Epithelial cell of proximal tubule (primary cell): ENCODE measurements at regions not wholly inside any gene's neighbourhood (a gene's known extent, or its start where the extent isn't known, plus 50 kb on each side); places are given as distances from the start of the nearest gene placed in this dataset.

Experiments
- DNase-seq: peaks from one replicate; pipeline ENCODE4 v3.0.0-alpha.2; 2011; ENCODE audit warnings: low read depth
- H3K4me3 ChIP-seq: 2 replicates; pipeline ENCODE4 v1.5.1; 2011; ENCODE audit warnings: low read depth, mild to moderate bottlenecking, low read length
- TF ChIP-seq, protein P1 (sequence below): conservative IDR thresholded peaks from 2 replicates; pipeline ENCODE4 v1.5.1; 2012; ENCODE audit warnings: low read depth, mild to moderate bottlenecking, low read length

DNA sequence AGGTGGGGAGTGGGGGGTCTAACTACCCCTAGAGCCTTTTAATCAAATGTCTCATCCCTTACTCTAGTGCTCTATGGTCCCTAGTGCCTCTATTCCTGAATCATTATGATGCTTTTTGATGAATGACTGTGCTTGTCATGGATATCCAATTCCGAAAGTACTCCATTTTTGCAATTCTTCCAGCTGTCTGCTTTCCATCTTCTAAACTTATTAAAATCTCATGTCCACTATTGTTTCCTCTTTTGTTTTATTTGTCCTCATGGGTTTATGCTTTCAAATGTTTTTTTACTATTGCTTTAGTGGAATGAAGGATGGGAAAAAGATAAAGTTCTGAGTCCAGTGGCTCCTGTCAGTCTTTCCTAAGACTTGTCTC lies 77.2 kb upstream of the KCNMB2 start:
- no peak overlapping the region for H3K4me3 ChIP-seq
- DNase-seq: no peak
- TF ChIP-seq, protein P1, sequence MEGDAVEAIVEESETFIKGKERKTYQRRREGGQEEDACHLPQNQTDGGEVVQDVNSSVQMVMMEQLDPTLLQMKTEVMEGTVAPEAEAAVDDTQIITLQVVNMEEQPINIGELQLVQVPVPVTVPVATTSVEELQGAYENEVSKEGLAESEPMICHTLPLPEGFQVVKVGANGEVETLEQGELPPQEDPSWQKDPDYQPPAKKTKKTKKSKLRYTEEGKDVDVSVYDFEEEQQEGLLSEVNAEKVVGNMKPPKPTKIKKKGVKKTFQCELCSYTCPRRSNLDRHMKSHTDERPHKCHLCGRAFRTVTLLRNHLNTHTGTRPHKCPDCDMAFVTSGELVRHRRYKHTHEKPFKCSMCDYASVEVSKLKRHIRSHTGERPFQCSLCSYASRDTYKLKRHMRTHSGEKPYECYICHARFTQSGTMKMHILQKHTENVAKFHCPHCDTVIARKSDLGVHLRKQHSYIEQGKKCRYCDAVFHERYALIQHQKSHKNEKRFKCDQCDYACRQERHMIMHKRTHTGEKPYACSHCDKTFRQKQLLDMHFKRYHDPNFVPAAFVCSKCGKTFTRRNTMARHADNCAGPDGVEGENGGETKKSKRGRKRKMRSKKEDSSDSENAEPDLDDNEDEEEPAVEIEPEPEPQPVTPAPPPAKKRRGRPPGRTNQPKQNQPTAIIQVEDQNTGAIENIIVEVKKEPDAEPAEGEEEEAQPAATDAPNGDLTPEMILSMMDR: no peak

DNA sequence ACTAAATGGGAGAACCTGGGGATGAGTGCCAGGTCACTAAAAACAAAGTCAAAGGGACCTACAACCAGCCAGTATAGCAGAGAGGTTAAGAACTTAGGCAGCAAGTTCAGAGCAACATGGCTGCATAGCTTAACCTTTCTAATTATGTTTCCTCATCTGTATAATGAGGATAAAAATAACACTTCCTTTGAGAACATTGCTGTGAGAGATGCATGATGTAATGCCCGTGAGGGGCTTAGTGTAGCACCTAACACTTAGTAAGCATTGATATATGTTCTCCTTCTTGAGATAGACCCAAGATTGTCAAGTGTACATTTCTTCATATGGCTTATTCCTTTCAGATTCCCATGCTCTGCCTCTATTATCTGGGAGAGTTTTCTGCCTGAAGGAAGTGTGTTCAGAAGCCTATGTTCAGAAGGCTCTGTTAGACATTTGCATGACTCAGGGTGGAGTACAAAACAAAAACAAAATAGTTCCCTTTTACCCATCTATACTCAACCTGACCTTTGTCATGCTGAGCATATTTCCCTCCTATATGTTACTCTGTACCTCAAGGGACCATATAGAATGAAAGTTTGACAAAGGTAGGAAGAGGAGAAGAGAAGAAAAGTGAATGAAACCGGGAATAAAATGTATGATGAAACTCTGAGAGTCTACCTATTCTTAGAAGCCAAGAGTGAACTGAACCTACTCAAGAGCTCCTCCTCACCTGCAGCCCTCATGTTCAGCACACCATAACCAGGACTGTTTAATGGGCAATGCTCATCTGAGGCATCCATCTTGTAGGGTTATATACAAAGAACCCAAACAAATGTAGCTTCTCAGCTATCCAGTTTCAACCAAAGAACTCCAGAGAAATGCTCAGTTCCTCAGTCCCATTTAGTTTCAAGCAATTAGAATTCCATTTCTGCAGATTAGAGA lies 70.7 kb upstream of the KCNMB2 start:
- TF ChIP-seq, protein P1: no peak
- no peak overlapping the region for H3K4me3 ChIP-seq
- no peak for DNase-seq

- no peak overlapping the region for H3K4me3 ChIP-seq
- no peak for DNase-seq
- TF ChIP-seq, protein P1: no peak
Measured at GRCh38 chr3:178472941-178473340, 63.3 kb upstream of the KCNMB2 start.

GRCh38 chr3:178474526-178474925 lies 61.7 kb upstream of the KCNMB2 start:
- H3K4me3 ChIP-seq: no peak overlapping the region
- TF ChIP-seq, protein P1: no peak
- no peak for DNase-seq

DNA sequence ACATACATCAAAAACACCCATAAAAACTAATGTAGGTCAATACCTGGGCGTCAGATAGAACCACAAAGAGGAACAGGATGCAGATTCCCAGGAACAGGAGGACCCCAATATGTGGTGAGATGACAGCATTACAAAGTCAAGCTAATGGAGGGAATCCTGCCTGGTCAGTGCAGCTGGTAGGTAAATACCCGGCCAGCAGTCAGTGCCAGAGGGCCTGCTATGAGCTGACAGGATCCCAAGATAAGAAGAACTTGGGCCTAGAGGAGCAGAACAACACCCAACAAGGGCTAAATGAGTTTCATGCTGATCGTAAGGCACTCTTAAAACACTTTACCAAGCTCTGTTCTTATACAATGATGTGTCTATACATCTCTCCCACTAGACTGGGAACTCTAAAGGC lies 61.2 kb upstream of the KCNMB2 start:
- TF ChIP-seq, protein P1: no peak
- DNase-seq: no peak
- no peak overlapping the region for H3K4me3 ChIP-seq

DNA sequence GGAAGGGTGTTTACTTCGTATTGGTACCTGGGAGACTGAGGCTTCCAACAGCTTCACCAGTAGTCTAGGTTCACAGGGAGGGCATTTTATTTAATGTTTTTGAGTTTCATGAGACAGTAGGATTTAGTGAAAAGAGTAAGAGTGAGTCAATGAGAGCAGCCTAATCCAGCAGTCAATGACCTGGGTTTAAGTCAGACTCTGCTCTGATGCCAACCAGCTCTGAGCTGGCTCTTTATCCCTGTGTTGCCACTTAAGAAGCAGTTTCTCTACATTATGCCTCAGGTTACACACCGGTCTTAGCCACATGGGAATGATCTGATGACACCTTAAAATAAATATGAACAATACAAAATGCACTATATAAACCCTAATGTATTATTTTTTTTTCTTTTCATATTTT lies 59.4 kb upstream of the KCNMB2 start:
- H3K4me3 ChIP-seq: no peak overlapping the region
- TF ChIP-seq, protein P1: no peak
- DNase-seq: no peak

DNA sequence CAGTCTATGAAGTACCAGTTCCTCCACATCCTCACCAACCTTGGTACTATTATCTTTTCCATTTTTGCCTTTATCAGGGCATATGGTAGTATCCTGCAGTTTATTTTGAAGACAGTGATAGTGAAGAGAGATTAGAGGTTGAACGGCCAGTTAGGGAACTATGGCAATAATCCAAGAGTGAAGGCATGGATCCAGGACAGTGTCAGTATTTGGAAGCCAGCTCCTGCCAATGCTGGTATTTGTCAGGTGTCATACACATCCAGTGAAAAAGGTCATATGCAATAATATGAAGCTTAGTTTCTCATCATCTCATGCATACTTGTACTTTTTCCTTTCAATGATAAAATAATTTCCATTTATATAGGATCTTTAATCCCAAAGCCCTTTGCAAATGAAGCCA lies 56.8 kb upstream of the KCNMB2 start:
- TF ChIP-seq, protein P1: no peak
- DNase-seq: no peak
- H3K4me3 ChIP-seq: no peak overlapping the region
